SK-N-SH (cell line): ENCODE measurements at regions not wholly inside any gene's neighbourhood (a gene's known extent, or its start where the extent isn't known, plus 50 kb on each side); places are given as distances from the start of the nearest gene placed in this dataset.
"Not testable (repeated sequence)": the region's sequence is repeated elsewhere in the genome, so short reads cannot be mapped to it uniquely, and the experiment has no call there.

ENCODE experiments used
- CTCF ChIA-PET: fragments of 300-600, 350-600 bp; formaldehyde crosslinking; extraction: SDS; loops from one replicate; lab custom pipeline; 2021; lab: Yijun Ruan, JAX
- POLR2A ChIA-PET: fragments of 350-600 bp; sonication (Branson Sonifier 250); formaldehyde crosslinking; extraction: SDS; loops from one replicate; lab custom pipeline; 2020; ENCODE audit warnings: antibody characterized with exemption, inconsistent platforms; lab: Yijun Ruan, JAX
- DNase-seq: peaks from one replicate; pipeline ENCODE4 v3.0.0; 2012
- H2AFZ ChIP-seq: fragments of 200-600 bp; sonication (generic); 2 replicates; pipeline ENCODE4 v1.8.1; 2016; ENCODE audit warnings: antibody characterized with exemption, mild to moderate bottlenecking, low read depth
- H3F3A ChIP-seq: fragments of 200-600 bp; sonication (generic); replicated peaks from 2 replicates; pipeline ENCODE3; 2016; ENCODE audit warnings: antibody characterized with exemption, mild to moderate bottlenecking; ENCODE audit not compliant: insufficient read depth
- H3K27ac ChIP-seq, 2 experiments: fragments of 200-500 bp in 1 of 2; fragments of 200-600 bp in 1 of 2; sonication (Bioruptor generic) in 1 of 2; sonication (generic), shearing (Covaris generic) in 1 of 2; 2 replicates each; pipeline versions ENCODE4 v1.5.1 to v1.6.1; 2014 to 2016; ENCODE audit warnings: low read depth in 2 of 2, inconsistent platforms in 1 of 2, low read length in 1 of 2, mild to moderate bottlenecking in 1 of 2, mixed read lengths in 1 of 2
- H3K27me3 ChIP-seq: fragments of 200-600 bp; sonication (generic), shearing (Covaris generic); 2 replicates; pipeline ENCODE4 v1.6.1; 2016; ENCODE audit warnings: mixed run types; ENCODE audit not compliant: insufficient read depth
- H3K36me3 ChIP-seq, 2 experiments: fragments of 200-500 bp in 1 of 2; fragments of 200-600 bp in 1 of 2; sonication (Bioruptor generic) in 1 of 2; sonication (generic) in 1 of 2; replicated peaks in 1 of 2; 2 replicates each; pipeline versions ENCODE3 to v1.5.1; 2014 to 2016; ENCODE audit warnings: low read length in 1 of 2, mild to moderate bottlenecking in 1 of 2; ENCODE audit not compliant: insufficient read depth in 2 of 2, control insufficient read depth in 1 of 2
- H3K4me1 ChIP-seq, 2 experiments: fragments of 200-500 bp in 1 of 2; fragments of 200-600 bp in 1 of 2; sonication (Bioruptor generic) in 1 of 2; sonication (generic), shearing (Covaris generic) in 1 of 2; 2 replicates each; pipeline versions ENCODE4 v1.5.1 to v1.6.1; 2014 to 2016; ENCODE audit warnings: low read depth in 1 of 2, low read length in 1 of 2, mixed run types in 1 of 2; ENCODE audit not compliant: insufficient read depth in 2 of 2, control insufficient read depth in 1 of 2
- H3K4me2 ChIP-seq: fragments of 200-600 bp; sonication (generic), shearing (Covaris generic); 2 replicates; pipeline ENCODE4 v1.6.1; 2017; ENCODE audit warnings: mixed run types
- H3K4me3 ChIP-seq, 2 experiments: fragments of 200-500 bp in 1 of 2; fragments of 200-600 bp in 1 of 2; sonication (Bioruptor generic) in 1 of 2; sonication (generic), shearing (Covaris generic) in 1 of 2; 2 replicates each; pipeline versions ENCODE4 v1.5.1 to v1.8.1; 2014 to 2016; ENCODE audit warnings: low read depth in 2 of 2, inconsistent platforms in 1 of 2, low read length in 1 of 2, mild to moderate bottlenecking in 1 of 2, mixed read lengths in 1 of 2, moderate library complexity in 1 of 2
- H3K79me2 ChIP-seq: fragments of 200-600 bp; sonication (generic); 2 replicates; pipeline ENCODE4 v1.8.1; 2017; ENCODE audit warnings: mild to moderate bottlenecking; ENCODE audit not compliant: insufficient read depth
- H3K9ac ChIP-seq: fragments of 200-600 bp; sonication (generic); 2 replicates; pipeline ENCODE4 v1.6.1; 2017; ENCODE audit warnings: mixed run types
- H3K9me2 ChIP-seq: fragments of 200-600 bp; sonication (generic); 2 replicates; pipeline ENCODE4 v1.6.1; 2017; ENCODE audit warnings: mixed run types
- H3K9me3 ChIP-seq: fragments of 200-600 bp; sonication (generic); 2 replicates; pipeline ENCODE4 v1.6.1; 2017; ENCODE audit warnings: mixed run types, mild to moderate bottlenecking, moderate library complexity
- H4K20me1 ChIP-seq: fragments of 200-600 bp; sonication (generic); 2 replicates; pipeline ENCODE4 v1.6.1; 2017; ENCODE audit warnings: mild to moderate bottlenecking, mixed run types; ENCODE audit not compliant: insufficient read depth
- CHD2 ChIP-seq: fragments of 150-350 bp; IDR thresholded peaks from 2 replicates; pipeline ENCODE4 v1.6.1; 2018; ENCODE audit warnings: low read length; ENCODE audit not compliant: partially characterized antibody
- EP300 ChIP-seq, 2 experiments: IDR thresholded peaks; 2 replicates each; pipeline versions ENCODE4 v1.4.0 to v1.6.1; 2012; ENCODE audit warnings: borderline replicate concordance in 1 of 2, low read depth in 1 of 2, low read length in 1 of 2
- FOSL2 ChIP-seq: IDR thresholded peaks from 2 replicates; pipeline ENCODE4 v1.4.0; 2012; ENCODE audit warnings: low read depth, mild to moderate bottlenecking, moderate library complexity, borderline replicate concordance
- GABPA ChIP-seq: IDR thresholded peaks from 2 replicates; pipeline ENCODE4 v1.4.0; 2012; ENCODE audit warnings: low read depth, mild to moderate bottlenecking
- GATA2 ChIP-seq: sonication (generic); formaldehyde crosslinking; IDR thresholded peaks from 2 replicates; pipeline ENCODE4 v1.5.0; 2020; ENCODE audit warnings: mild to moderate bottlenecking, missing genetic modification reagents
- JUND ChIP-seq: IDR thresholded peaks from 2 replicates; pipeline ENCODE4 v1.4.0; 2012
- MXI1 ChIP-seq: IDR thresholded peaks from 2 replicates; pipeline ENCODE4 v1.6.1; 2012; ENCODE audit warnings: mild to moderate bottlenecking, low read depth, low read length, improper control_type of control experiment
- NRF1 ChIP-seq: IDR thresholded peaks from 2 replicates; pipeline ENCODE4 v1.6.1; 2012; ENCODE audit warnings: low read depth, mild to moderate bottlenecking, low read length
- POLR2AphosphoS5 ChIP-seq: IDR thresholded peaks from 2 replicates; pipeline ENCODE4 v1.6.1; 2012; ENCODE audit warnings: low read depth, low read length
- RCOR1 ChIP-seq: fragments of 150-350 bp; IDR thresholded peaks from 2 replicates; pipeline ENCODE4 v1.6.1; 2017; ENCODE audit warnings: antibody characterized with exemption, low read length
- RXRA ChIP-seq: IDR thresholded peaks from 2 replicates; pipeline ENCODE4 v1.4.0; 2012; ENCODE audit warnings: low read depth, mild to moderate bottlenecking, borderline replicate concordance
- SIN3A ChIP-seq: IDR thresholded peaks from 2 replicates; pipeline ENCODE4 v1.6.1; 2012; ENCODE audit warnings: low read depth, mild to moderate bottlenecking, low read length, moderate library complexity, borderline replicate concordance
- TAF1 ChIP-seq: IDR thresholded peaks from 2 replicates; pipeline ENCODE4 v1.6.1; 2012; ENCODE audit warnings: low read depth, mild to moderate bottlenecking, low read length, moderate library complexity, borderline replicate concordance
- TCF12 ChIP-seq: IDR thresholded peaks from 2 replicates; pipeline ENCODE4 v1.4.0; 2012
- TEAD4 ChIP-seq: IDR thresholded peaks from 2 replicates; pipeline ENCODE4 v1.4.0; 2012; ENCODE audit warnings: mild to moderate bottlenecking, borderline replicate concordance; ENCODE audit not compliant: insufficient read depth
- YY1 ChIP-seq: IDR thresholded peaks from 2 replicates; pipeline ENCODE4 v1.4.0; 2012; ENCODE audit warnings: low read depth, mild to moderate bottlenecking
- WGBS: methylation state at CpG from one replicate; pipeline ENCODE4 v1.1.6; 2017; ENCODE audit warnings: low lambda C conversion rate; 5-methylcytosine and 5-hydroxymethylcytosine counted together
- TF ChIP-seq, protein P1 (sequence below): IDR thresholded peaks from 2 replicates; pipeline ENCODE4 v1.4.0; 2012; ENCODE audit warnings: low read depth
- TF ChIP-seq, protein P2 (sequence below): fragments of 150-350 bp; IDR thresholded peaks from 2 replicates; pipeline ENCODE4 v1.6.1; 2016; ENCODE audit warnings: mild to moderate bottlenecking, low read depth, low read length
- TF ChIP-seq, protein P3 (sequence below): IDR thresholded peaks from 2 replicates; pipeline ENCODE4; 2012
- TF ChIP-seq, protein P4 (sequence below): fragments of 200-600 bp; sonication (generic); IDR thresholded peaks from 2 replicates; pipeline ENCODE4 v1.6.1; 2017; ENCODE audit warnings: antibody characterized with exemption, mild to moderate bottlenecking, moderate library complexity

DNA sequence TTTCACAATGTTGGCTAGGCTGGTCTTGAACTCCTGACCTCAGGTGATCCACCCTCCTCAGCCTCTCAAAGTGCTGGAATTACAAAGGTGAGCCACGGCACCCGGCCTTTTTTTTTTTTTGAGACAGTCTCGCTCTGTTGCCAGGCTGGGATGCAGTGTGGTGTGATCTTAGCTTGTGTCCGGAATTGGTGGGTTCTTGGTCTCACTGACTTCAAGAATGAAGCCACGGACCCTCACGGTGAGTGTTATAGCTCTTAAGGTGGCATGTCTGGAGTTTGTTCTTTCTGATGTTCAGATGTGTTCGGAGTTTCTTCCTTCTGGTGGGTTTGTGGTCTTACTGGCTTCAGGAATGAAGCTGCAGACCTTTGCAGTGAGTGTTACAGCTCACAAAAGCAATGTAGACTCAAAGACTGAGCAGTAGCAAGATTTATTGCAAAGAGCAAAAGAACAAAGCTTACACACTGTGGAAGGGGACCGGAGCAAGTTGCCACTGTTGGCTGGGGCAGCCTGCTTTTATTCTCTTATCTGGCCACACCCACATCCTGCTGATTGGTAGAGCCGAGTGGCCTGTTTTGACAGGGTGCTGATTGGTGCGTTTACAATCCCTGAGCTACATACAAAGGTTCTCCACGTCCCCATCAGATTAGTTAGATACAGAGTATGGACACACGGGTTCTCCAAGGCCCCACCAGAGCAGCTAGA, 69.1 kb upstream of the DDR1 start:
- H3K9me3 ChIP-seq, H3K9me2 ChIP-seq, H4K20me1 ChIP-seq, H3K27me3 ChIP-seq, DNase-seq, POLR2A ChIA-PET, H3K9ac ChIP-seq, H2AFZ ChIP-seq, H3K4me3 ChIP-seq, H3K4me2 ChIP-seq, H3K79me2 ChIP-seq, H3K36me3 ChIP-seq: not testable (repeated sequence)
- CTCF ChIA-PET, result interaction anchor here (1.3 to 1.8 kb wide), 2 partner anchors 62 to 64 kb away, joined by 3 to 8 read pairs; no protein-coding TSS in a partner anchor
- peaks cover 0 to 33% of the 10 kb centered on the region in 2 experiments; a peak in 3 of 4 replicates for H3K4me1 ChIP-seq
- 97% methylated on average over 11 of the region's 12 CpGs for WGBS
- peaks cover 21% of the 10 kb centered on the region for H3F3A ChIP-seq
- H3K27ac ChIP-seq, result peak overlapping the region in 1 of 2 experiments; percentile 60; a peak in 2 of 4 replicates

DNA sequence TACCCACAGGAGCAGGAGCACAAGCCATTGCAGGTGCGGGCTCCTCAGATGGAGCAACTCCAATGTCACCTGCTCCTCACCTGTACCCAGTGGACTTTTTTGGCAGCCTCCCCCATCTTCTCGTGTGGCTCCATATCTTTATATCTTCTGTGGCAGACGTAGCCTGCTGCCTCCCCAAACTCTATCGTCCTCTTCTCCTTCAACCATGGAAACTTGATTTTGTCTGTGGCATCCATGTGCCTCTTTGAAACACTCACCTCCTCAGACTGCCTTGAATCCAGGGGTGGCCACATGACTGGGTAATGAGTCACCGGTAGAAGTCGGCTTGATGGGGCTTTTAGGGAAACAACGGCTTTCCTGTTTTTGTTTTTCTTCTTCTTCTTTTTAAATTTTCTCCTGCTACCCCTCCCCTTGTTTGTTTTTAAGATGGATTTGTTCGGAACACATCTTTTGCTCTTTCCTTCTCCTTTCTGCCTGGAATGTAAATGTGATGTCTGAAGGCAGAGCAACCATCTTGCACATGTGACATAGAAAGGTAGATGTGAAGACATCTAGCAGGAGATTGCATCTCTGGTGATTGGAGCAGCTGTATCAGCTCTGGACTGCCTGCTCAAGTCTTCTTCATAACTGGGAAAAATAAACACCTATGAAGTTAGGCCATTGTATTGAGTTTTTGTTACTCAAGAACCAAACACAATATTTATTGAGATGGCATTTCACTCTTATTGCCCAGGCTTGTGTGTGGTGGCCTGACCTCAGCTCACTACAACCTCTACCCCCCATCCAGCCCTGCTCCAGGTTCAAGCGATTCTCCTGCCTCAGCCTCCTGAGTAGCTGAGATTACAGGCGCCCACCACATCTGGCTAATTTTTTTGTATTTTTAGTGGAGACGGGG, 69.9 kb upstream of the DDR1 start:
- Histone ChIP-seq H3K4me1 (peaks cover 0 to 25% of the 10 kb centered on the region in 2 experiments; a peak in 3 of 4 replicates), H3K9ac (no peak overlapping the region), H4K20me1 (no peaks in the 10 kb centered on the region), H3K4me3 (no peak overlapping the region), H3K9me3 (no peaks in the 10 kb centered on the region), H2AFZ (no peak overlapping the region; the same call in 1 of the 2 replicates), H3K36me3 (no peaks in the 10 kb centered on the region), H3K4me2 (no peak overlapping the region), H3K79me2 (no peaks in the 10 kb centered on the region), H3K27ac (peak overlapping the region in 1 of 2 experiments; percentile 60; a peak in 3 of 4 replicates), H3F3A (peaks cover 16% of the 10 kb centered on the region), H3K9me2 (no peaks in the 10 kb centered on the region), H3K27me3 (no peaks in the 10 kb centered on the region)
- POLR2A ChIA-PET, result no interaction called here
- CTCF ChIA-PET, result interaction anchor here (0.7 to 1.3 kb wide), 2 partner anchors 65 to 273 kb away, joined by 3 read pairs; no protein-coding TSS in a partner anchor
- WGBS, result 49% methylated on average over 11 of the region's 11 CpGs
- no peak for DNase-seq
- TF ChIP-seq, protein P1, sequence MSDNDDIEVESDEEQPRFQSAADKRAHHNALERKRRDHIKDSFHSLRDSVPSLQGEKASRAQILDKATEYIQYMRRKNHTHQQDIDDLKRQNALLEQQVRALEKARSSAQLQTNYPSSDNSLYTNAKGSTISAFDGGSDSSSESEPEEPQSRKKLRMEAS, result peak; percentile 89
- no peak; the same call in 1 of the 2 replicates for TF ChIP-seq RXRA
- TF ChIP-seq TCF12, result peak; percentile 50; the same call in 1 of the 2 replicates
- peak; percentile 79 for TF ChIP-seq JUND
- peak in 1 of 2 experiments; percentile 36; a peak in 1 of 4 replicates for TF ChIP-seq EP300 (IDR thresholded peaks at IDR 0.05; ENCODE audit: borderline replicate concordance in 1 of 2, low read depth in 1 of 2, low read length in 1 of 2)
- TF ChIP-seq RCOR1, result no peak
- no peak for TF ChIP-seq TAF1
- peak; percentile 16; the same call in 1 of the 2 replicates for TF ChIP-seq TEAD4
- no peak for TF ChIP-seq MXI1
- TF ChIP-seq, protein P2, sequence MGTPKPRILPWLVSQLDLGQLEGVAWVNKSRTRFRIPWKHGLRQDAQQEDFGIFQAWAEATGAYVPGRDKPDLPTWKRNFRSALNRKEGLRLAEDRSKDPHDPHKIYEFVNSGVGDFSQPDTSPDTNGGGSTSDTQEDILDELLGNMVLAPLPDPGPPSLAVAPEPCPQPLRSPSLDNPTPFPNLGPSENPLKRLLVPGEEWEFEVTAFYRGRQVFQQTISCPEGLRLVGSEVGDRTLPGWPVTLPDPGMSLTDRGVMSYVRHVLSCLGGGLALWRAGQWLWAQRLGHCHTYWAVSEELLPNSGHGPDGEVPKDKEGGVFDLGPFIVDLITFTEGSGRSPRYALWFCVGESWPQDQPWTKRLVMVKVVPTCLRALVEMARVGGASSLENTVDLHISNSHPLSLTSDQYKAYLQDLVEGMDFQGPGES, result no peak
- TF ChIP-seq, protein P3, sequence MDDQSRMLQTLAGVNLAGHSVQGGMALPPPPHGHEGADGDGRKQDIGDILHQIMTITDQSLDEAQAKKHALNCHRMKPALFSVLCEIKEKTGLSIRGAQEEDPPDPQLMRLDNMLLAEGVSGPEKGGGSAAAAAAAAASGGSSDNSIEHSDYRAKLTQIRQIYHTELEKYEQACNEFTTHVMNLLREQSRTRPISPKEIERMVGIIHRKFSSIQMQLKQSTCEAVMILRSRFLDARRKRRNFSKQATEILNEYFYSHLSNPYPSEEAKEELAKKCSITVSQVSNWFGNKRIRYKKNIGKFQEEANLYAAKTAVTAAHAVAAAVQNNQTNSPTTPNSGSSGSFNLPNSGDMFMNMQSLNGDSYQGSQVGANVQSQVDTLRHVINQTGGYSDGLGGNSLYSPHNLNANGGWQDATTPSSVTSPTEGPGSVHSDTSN, result no peak
- no peak for TF ChIP-seq GABPA
- TF ChIP-seq CHD2, result no peak
- TF ChIP-seq NRF1, result no peak
- TF ChIP-seq GATA2 (CRISPR knock-in tag), result no peak
- no peak for TF ChIP-seq POLR2AphosphoS5
- TF ChIP-seq SIN3A, result no peak
- TF ChIP-seq FOSL2, result peak; percentile 80; the same call in 1 of the 2 replicates
- peak; percentile 48; the same call in 1 of the 2 replicates for TF ChIP-seq YY1
- TF ChIP-seq, protein P4, sequence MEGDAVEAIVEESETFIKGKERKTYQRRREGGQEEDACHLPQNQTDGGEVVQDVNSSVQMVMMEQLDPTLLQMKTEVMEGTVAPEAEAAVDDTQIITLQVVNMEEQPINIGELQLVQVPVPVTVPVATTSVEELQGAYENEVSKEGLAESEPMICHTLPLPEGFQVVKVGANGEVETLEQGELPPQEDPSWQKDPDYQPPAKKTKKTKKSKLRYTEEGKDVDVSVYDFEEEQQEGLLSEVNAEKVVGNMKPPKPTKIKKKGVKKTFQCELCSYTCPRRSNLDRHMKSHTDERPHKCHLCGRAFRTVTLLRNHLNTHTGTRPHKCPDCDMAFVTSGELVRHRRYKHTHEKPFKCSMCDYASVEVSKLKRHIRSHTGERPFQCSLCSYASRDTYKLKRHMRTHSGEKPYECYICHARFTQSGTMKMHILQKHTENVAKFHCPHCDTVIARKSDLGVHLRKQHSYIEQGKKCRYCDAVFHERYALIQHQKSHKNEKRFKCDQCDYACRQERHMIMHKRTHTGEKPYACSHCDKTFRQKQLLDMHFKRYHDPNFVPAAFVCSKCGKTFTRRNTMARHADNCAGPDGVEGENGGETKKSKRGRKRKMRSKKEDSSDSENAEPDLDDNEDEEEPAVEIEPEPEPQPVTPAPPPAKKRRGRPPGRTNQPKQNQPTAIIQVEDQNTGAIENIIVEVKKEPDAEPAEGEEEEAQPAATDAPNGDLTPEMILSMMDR, result no peak
